Lung (tissue), 11 donors: ENCODE measurements at regions not wholly inside any gene's neighbourhood (a gene's known extent, or its start where the extent isn't known, plus 50 kb on each side); places are given as distances from the start of the nearest gene placed in this dataset.

Experiments used
- ATAC-seq: fragments of 200-7000 bp; cut with Tn5 transposase; one replicate; pipeline ENCODE4 v1.9.1; 2020; ENCODE audit warnings: moderate number of reproducible peaks; ENCODE audit not compliant: insufficient read depth, low FRiP score
- DNase-seq, 3 donors: peaks; one replicate each; pipeline ENCODE4 v3.0.0-alpha.2; 2013 to 2017
- H3K27ac ChIP-seq, 2 donors: one replicate each; pipeline ENCODE4 v1.5.1; 2013; ENCODE audit warnings: mild to moderate bottlenecking in 2 of 2, moderate library complexity in 2 of 2, control low read depth in 1 of 2, inconsistent platforms in 1 of 2, low read depth in 1 of 2, low read length in 1 of 2
- H3K27me3 ChIP-seq, 3 donors: one replicate each; pipeline ENCODE4 v1.5.1; 2013; ENCODE audit warnings: low read length in 2 of 3; ENCODE audit not compliant: control insufficient read depth in 3 of 3, insufficient read depth in 3 of 3
- H3K36me3 ChIP-seq, 4 donors: one replicate each; pipeline ENCODE4 v1.5.1; 2013; ENCODE audit warnings: low read length in 4 of 4, mild to moderate bottlenecking in 1 of 4, moderate library complexity in 1 of 4; ENCODE audit not compliant: control insufficient read depth in 4 of 4, insufficient read depth in 4 of 4
- H3K4me1 ChIP-seq, 5 donors: one replicate each; pipeline ENCODE4 v1.5.1; 2013; ENCODE audit warnings: low read length in 5 of 5, mild to moderate bottlenecking in 2 of 5, moderate library complexity in 1 of 5; ENCODE audit not compliant: control insufficient read depth in 5 of 5, insufficient read depth in 5 of 5
- H3K4me3 ChIP-seq: one replicate; pipeline ENCODE4 v1.5.1; 2013; ENCODE audit warnings: mild to moderate bottlenecking, control low read depth, moderate library complexity
- H3K9ac ChIP-seq, 2 donors: one replicate each; pipeline ENCODE4 v1.5.1; 2013; ENCODE audit warnings: low read length in 2 of 2, control low read depth in 1 of 2; ENCODE audit not compliant: insufficient read depth in 1 of 2
- H3K9me3 ChIP-seq, 4 donors: one replicate each; pipeline ENCODE4 v1.5.1; 2013; ENCODE audit warnings: low read length in 3 of 4, mild to moderate bottlenecking in 1 of 4, moderate library complexity in 1 of 4; ENCODE audit not compliant: control insufficient read depth in 4 of 4, insufficient read depth in 3 of 4
- CTCF ChIP-seq: IDR thresholded peaks from 2 replicates; pipeline ENCODE4 v1.5.1; 2012; ENCODE audit warnings: mild to moderate bottlenecking; ENCODE audit errors: control extremely low read depth, extremely low read depth
- WGBS, 2 donors: extraction: QIAGEN DNeasy Blood & Tissue Kit; methylation state at CpG; one replicate each; pipeline ENCODE4 v1.1.7; 2013; 5-methylcytosine and 5-hydroxymethylcytosine counted together
- donor health status: control.
- donor health status: control.
- donor health status: Bipolar disorder and iron deficiency.
- donor health status: healthy.
- donor health status: DM: yes; HTN: yes; CAD: no.

- Histone ChIP-seq H3K9ac (no peak overlapping the region), H3K4me1 (no peaks in the 10 kb centered on the region), H3K27me3 (no peaks in the 10 kb centered on the region), H3K36me3 (no peaks in the 10 kb centered on the region), H3K27ac (no peak overlapping the region), H3K9me3 (no peaks in the 10 kb centered on the region), H3K4me3 (no peak overlapping the region)
- WGBS, 2 donors: 77 to 85% methylated on average over 4 of the region's 4 CpGs
- no peak for ATAC-seq
- no peak for TF ChIP-seq CTCF
- no peak for DNase-seq
Measured at GRCh38 chr9:118094387-118094786, 390.2 kb downstream of the TLR4 start.

GRCh38 chr9:118100529-118101419, 396.6 kb downstream of the TLR4 start:
- no peaks in the 10 kb centered on the region for H3K4me1 ChIP-seq

GRCh38 chr9:118104363-118104762, 400.2 kb downstream of the TLR4 start:
- no peak for DNase-seq
- Histone ChIP-seq H3K9me3 (no peaks in the 10 kb centered on the region), H3K9ac (no peak overlapping the region), H3K27ac (no peak overlapping the region), H3K27me3 (no peaks in the 10 kb centered on the region), H3K36me3 (no peaks in the 10 kb centered on the region), H3K4me3 (no peak overlapping the region), H3K4me1 (no peaks in the 10 kb centered on the region)
- ATAC-seq: no peak
- no peak for TF ChIP-seq CTCF

More at GRCh38 chr9:118100529-118101419, 396.6 kb downstream of the TLR4 start:
- WGBS, 2 donors: 77 to 85% methylated on average over 3 of the region's 3 CpGs
- Histone ChIP-seq H3K9ac (no peak overlapping the region), H3K27me3 (no peaks in the 10 kb centered on the region), H3K9me3 (no peaks in the 10 kb centered on the region), H3K36me3 (no peaks in the 10 kb centered on the region), H3K27ac (no peak overlapping the region), H3K4me3 (no peak overlapping the region)
- DNase-seq: no peak
- no peak for TF ChIP-seq CTCF
- ATAC-seq: no peak
